Keratinocyte (primary cell): ENCODE measurements at regions not wholly inside any gene's neighbourhood (a gene's known extent, or its start where the extent isn't known, plus 50 kb on each side); places are given as distances from the start of the nearest gene placed in this dataset.

Experiments
- CTCF ChIP-seq, 3 experiments: IDR thresholded peaks in 1 of 3; conservative IDR thresholded peaks in 1 of 3; optimal IDR thresholded peaks in 1 of 3; 2 replicates in 2 of 3; 3 replicates in 1 of 3; pipeline versions ENCODE3 to v1.5.1; 2011; ENCODE audit warnings: low read length in 3 of 3, mild to moderate bottlenecking in 3 of 3, moderate library complexity in 2 of 3, control low read depth in 1 of 3, inconsistent platforms in 1 of 3; ENCODE audit not compliant: insufficient read depth in 2 of 3; ENCODE audit errors: extremely low read depth in 1 of 3
- EZH2 ChIP-seq: IDR thresholded peaks from one replicate; pipeline ENCODE4 v1.6.1; 2012; ENCODE audit warnings: inconsistent platforms, mild to moderate bottlenecking, low read length, moderate library complexity

DNA sequence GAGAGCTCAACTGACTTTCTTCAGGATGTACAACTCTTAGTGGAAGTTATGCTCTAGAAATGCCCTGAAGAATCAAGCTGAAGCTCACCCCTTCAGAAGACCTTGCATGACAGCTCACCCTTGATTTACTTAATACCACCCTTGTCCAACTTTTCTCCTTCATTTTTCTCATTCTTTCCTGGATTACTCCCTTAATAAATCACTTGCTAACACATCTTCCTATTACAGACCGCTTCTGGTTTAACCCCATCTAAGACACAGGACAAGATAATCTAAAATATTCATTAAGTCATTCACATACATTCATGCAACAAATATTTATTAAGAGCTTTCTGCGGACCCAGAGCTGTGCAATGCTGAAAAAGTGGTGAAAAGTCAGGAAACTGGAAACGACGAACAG lies 630.7 kb upstream of the RORB start:
- TF ChIP-seq CTCF (optimal IDR thresholded peaks at IDR 0.05 in 1 of 3, IDR thresholded peaks at IDR 0.05 in 1 of 3, conservative IDR thresholded peaks at IDR 0.05 in 1 of 3; ENCODE audit: extremely low read depth in 1 of 3, insufficient read depth in 2 of 3, low read length in 3 of 3) (no peak), EZH2 (no peak)
